Panc1 (cell line): ENCODE measurements at regions not wholly inside any gene's neighbourhood (a gene's known extent, or its start where the extent isn't known, plus 50 kb on each side); places are given as distances from the start of the nearest gene placed in this dataset.

ENCODE experiments used
- POLR2AphosphoS5 ChIP-seq: IDR thresholded peaks from 2 replicates; pipeline ENCODE4 v1.6.1; 2012; ENCODE audit warnings: mild to moderate bottlenecking, low read depth, low read length, moderate library complexity
- TF ChIP-seq, protein P1 (sequence below): fragments of 450-650 bp; IDR thresholded peaks from 2 replicates; pipeline ENCODE4 v1.5.1; 2017; ENCODE audit warnings: mild to moderate bottlenecking

DNA sequence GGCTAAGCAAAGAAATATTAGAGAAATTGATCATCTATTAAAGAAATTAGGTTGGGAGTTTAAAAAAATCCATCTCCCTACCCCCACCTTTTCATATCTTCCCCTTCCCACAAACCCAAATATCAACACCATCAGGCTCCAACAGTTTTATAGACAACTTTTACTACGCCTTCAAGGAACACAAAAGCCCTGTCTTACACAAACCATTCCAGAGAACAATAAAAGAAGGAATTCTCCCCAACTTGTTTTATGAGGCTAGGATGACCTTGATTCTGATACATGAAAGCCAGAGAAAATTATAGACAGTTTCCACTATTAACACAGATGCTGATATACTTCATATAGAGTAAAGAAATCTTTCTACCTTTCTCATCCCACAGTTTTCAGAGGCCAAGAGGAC lies 211.6 kb downstream of the OSR1 start:
- TF ChIP-seq, protein P1, sequence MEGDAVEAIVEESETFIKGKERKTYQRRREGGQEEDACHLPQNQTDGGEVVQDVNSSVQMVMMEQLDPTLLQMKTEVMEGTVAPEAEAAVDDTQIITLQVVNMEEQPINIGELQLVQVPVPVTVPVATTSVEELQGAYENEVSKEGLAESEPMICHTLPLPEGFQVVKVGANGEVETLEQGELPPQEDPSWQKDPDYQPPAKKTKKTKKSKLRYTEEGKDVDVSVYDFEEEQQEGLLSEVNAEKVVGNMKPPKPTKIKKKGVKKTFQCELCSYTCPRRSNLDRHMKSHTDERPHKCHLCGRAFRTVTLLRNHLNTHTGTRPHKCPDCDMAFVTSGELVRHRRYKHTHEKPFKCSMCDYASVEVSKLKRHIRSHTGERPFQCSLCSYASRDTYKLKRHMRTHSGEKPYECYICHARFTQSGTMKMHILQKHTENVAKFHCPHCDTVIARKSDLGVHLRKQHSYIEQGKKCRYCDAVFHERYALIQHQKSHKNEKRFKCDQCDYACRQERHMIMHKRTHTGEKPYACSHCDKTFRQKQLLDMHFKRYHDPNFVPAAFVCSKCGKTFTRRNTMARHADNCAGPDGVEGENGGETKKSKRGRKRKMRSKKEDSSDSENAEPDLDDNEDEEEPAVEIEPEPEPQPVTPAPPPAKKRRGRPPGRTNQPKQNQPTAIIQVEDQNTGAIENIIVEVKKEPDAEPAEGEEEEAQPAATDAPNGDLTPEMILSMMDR, result no peak
- TF ChIP-seq POLR2AphosphoS5, result no peak
